ENCODE measurements at regions not wholly inside any gene's neighbourhood (a gene's known extent, or its start where the extent isn't known, plus 50 kb on each side); places are given as distances from the start of the nearest gene placed in this dataset.
"Not testable (repeated sequence)": the region's sequence is repeated elsewhere in the genome, so short reads cannot be mapped to it uniquely, and the experiment has no call there.

DNA sequence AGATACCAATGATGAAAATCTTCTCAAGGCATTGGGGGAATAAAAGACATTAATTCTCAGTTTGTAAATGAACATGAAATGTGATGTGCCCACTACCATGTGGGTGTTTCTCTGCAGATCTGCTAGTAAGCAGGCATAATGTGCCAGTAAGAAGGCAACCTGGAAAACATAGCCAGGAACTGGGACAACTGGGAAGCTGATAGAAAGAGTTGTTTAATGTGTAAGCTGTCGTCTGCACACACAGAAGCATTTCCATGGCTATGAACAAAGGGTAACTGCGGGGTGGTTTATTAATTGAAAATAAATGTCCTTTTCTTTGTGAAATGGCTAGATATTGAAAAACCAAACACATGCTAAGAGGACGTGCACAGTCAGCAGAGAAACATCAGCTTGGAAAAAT is 52.0 kb downstream of the ZC3H11B start:
- Histone ChIP-seq H3K4me3 (ENCODE audit: low read length) (no peak overlapping the region), H3K4me1 (ENCODE audit: control insufficient read depth, insufficient read depth, low read length) (peaks cover 4% of the 10 kb centered on the region)

DNA sequence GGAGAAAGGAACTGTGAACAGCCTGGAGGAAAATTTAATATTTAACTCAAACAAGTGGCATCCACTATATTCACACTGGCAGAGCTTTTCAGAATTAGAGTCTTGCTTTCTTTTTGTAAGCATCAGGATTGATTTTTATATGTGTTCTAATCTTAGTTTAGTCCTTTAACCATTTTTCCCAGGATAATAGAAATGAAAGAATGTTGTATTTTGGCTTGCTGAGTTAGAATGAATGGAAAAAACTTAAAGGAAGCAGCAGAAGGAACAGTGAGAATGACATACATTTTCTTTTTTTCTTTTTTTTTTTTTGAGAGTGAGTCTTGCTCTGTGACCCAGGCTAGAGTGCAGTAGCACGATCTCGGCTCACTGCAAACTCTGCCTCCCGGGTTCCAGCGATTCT is 53.0 kb downstream of the ZC3H11B start:
- Histone ChIP-seq H3K4me3 (ENCODE audit: low read length) (no peak overlapping the region), H3K27ac (ENCODE audit: low read depth, low read length) (no peak overlapping the region), H3K36me3 (ENCODE audit: control insufficient read depth, insufficient read depth, low read length) (no peaks in the 10 kb centered on the region), H3K4me1 (ENCODE audit: control insufficient read depth, insufficient read depth, low read length) (peaks cover 4% of the 10 kb centered on the region), H3K9ac (ENCODE audit: low read length) (no peak overlapping the region), H3K27me3 (ENCODE audit: control insufficient read depth, insufficient read depth, low read length) (no peaks in the 10 kb centered on the region)

More for the DNA sequence above, 52.0 kb downstream of the ZC3H11B start:
- H3K36me3 ChIP-seq (ENCODE audit: control insufficient read depth, insufficient read depth, low read length): no peaks in the 10 kb centered on the region
- no peaks in the 10 kb centered on the region for H3K27me3 ChIP-seq (ENCODE audit: control insufficient read depth, insufficient read depth, low read length)
- no peak overlapping the region for H3K27ac ChIP-seq (ENCODE audit: low read depth, low read length)
- no peak overlapping the region for H3K9ac ChIP-seq (ENCODE audit: low read length)

DNA sequence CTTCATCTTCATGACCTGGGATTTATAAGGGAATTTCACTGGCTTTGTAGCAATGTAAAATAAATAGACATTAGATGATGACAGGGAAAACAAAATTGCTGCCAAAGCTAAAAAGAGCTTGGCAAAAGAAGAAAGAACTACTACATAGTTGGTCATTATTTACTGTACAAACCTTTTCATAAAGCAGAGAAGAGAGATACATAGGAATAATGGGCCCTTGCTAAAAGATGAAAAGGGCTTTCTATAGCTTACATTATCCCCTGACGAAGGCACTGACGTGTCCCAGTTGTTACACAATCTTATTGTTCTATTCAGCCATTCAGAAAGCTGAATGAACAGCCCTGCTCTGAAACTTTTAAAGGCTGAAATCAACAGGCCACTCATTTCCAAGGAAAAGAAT is 57.1 kb downstream of the ZC3H11B start:
- H3K36me3 ChIP-seq (ENCODE audit: control insufficient read depth, insufficient read depth, low read length): no peaks in the 10 kb centered on the region
- no peaks in the 10 kb centered on the region for H3K27me3 ChIP-seq (ENCODE audit: control insufficient read depth, insufficient read depth, low read length)
- peak overlapping the region; percentile 50 for H3K27ac ChIP-seq (ENCODE audit: low read depth, low read length)
- H3K4me3 ChIP-seq (ENCODE audit: low read length): no peak overlapping the region
- H3K9ac ChIP-seq (ENCODE audit: low read length): no peak overlapping the region
- peaks cover 4% of the 10 kb centered on the region for H3K4me1 ChIP-seq (ENCODE audit: control insufficient read depth, insufficient read depth, low read length)

DNA sequence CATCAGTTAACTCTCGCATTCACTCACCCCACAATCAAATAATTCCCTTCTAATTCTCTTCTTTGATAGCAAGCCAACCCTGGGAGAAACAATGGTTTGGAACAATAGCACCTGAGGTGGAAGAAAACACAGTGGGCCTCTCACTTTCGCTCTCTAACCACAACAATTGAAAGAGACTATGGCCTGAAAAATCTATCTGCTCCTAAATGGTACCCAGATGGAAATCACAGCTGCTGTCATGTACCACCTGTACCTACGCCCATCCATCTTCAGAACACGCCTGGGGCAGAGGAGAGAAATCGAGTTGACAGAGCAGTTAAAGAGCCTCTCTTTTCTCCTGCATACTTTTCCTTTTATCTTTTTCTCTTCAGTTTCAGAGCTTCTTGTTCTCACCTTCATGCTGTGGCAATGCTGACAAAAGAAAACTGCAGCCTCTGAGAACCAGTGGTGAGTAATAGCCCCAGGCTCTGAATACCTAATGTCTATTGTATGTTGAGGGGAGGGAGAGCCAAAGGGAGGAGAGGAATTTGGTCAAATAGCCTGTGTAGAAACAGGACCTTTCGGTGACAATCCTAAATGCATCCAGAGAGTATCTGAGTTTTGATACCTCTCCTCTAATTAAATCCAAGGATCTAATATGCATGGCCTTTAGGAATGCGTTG is 57.7 kb downstream of the ZC3H11B start:
- Histone ChIP-seq H3K27ac (ENCODE audit: low read depth, low read length) (peak overlapping the region; percentile 50), H3K9ac (ENCODE audit: low read length) (no peak overlapping the region), H3K36me3 (ENCODE audit: control insufficient read depth, insufficient read depth, low read length) (no peaks in the 10 kb centered on the region), H3K4me3 (ENCODE audit: low read length) (no peak overlapping the region), H3K4me1 (ENCODE audit: control insufficient read depth, insufficient read depth, low read length) (peaks cover 4% of the 10 kb centered on the region), H3K27me3 (ENCODE audit: control insufficient read depth, insufficient read depth, low read length) (no peaks in the 10 kb centered on the region)

DNA sequence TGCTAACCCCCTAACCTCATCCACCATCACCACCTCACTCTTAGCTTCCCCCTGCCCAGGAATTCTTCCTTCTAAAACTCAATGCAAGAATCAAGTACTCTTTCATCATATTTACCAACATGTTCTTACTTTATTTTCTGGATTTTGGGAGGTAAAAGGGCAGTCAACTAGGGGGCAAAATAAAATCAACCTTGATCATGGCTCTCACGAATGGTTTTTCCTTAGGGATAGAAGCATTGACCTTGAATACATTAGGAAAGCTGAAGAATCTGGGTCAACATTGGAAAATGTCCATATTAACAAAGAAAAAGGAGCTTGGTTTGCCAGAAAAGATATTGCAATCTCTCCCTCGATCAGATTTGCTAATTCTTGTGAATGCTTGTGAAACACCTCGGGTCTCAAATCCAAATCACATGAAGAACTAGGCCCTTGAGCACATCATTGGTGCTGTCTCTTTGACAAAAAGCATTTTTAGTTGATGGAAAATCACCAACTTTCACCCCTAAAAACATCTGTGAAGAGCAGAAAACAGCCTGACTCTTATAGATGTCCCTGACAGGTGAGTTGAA is 58.9 kb downstream of the ZC3H11B start:
- Histone ChIP-seq H3K4me1 (ENCODE audit: control insufficient read depth, insufficient read depth, low read length) (peaks cover 4% of the 10 kb centered on the region), H3K27ac (ENCODE audit: low read depth, low read length) (no peak overlapping the region), H3K36me3 (ENCODE audit: control insufficient read depth, insufficient read depth, low read length) (no peaks in the 10 kb centered on the region), H3K4me3 (ENCODE audit: low read length) (no peak overlapping the region), H3K9ac (ENCODE audit: low read length) (no peak overlapping the region), H3K27me3 (ENCODE audit: control insufficient read depth, insufficient read depth, low read length) (no peaks in the 10 kb centered on the region)

DNA sequence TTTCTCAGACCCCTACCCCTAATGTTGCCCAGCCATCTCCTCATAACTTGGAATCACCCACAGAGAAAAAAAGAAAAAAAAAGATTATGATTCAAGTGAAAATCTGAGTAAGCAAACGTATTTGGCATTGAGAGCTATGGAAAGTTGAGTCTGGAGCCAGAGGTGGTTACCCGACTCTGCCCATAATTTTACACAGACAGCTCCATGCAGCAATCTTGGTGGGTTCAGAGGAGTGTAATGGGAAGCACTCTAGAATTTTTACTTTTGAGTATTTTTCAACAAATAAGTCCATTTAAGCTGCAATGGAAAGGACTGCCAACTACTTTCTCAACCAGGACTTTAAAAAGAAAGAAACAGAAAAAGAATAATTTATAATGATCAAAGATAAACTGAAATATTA is 62.7 kb downstream of the ZC3H11B start:
- H3K4me3 ChIP-seq (ENCODE audit: low read length): no peak overlapping the region
- H3K9ac ChIP-seq (ENCODE audit: low read length): no peak overlapping the region
- H3K27me3 ChIP-seq (ENCODE audit: control insufficient read depth, insufficient read depth, low read length): no peaks in the 10 kb centered on the region
- no peaks in the 10 kb centered on the region for H3K36me3 ChIP-seq (ENCODE audit: control insufficient read depth, insufficient read depth, low read length)
- H3K27ac ChIP-seq (ENCODE audit: low read depth, low read length): no peak overlapping the region
- H3K4me1 ChIP-seq (ENCODE audit: control insufficient read depth, insufficient read depth, low read length): no peaks in the 10 kb centered on the region

DNA sequence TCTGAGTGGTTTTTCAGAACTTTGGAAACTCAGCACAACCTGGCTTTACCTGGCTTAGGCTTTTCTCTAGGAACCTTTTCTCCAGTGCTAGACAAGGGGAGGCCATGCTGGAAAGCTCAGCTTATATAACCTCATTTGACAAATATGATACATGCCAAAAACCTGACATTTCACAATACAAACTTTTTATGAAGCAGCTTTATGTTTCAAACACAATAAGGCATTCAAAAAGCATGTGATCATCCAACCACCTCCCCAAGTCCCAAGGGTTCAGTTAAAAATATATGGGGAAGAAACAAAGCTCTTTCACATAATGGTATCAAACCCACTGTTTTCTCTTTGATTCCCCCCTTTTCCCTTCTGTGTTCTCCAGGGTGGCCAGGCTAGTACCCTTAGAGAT is 63.7 kb downstream of the ZC3H11B start:
- H3K36me3 ChIP-seq (ENCODE audit: control insufficient read depth, insufficient read depth, low read length): no peaks in the 10 kb centered on the region
- H3K4me1 ChIP-seq (ENCODE audit: control insufficient read depth, insufficient read depth, low read length): no peaks in the 10 kb centered on the region
- no peaks in the 10 kb centered on the region for H3K27me3 ChIP-seq (ENCODE audit: control insufficient read depth, insufficient read depth, low read length)
- no peak overlapping the region for H3K9ac ChIP-seq (ENCODE audit: low read length)
- no peak overlapping the region for H3K4me3 ChIP-seq (ENCODE audit: low read length)
- no peak overlapping the region for H3K27ac ChIP-seq (ENCODE audit: low read depth, low read length)

DNA sequence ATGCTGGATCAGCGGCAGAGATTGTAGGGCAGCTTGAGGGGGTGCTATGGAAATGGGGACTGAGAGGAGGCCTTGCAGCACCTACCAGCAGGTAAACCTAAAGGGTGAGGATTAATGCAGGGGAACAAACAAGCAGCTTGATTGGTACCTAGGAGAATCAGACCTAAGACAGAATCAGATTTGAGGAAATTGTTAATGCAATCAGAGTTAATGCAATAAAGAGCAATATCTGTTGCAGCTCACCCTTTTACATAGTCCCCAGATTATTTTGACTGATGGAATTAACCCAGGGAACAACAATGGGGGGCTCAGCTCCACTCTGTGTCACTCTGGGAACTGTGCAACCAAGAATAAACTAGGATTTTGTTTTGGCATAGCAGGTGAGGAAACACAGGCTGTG is 64.5 kb downstream of the ZC3H11B start:
- H3K36me3 ChIP-seq (ENCODE audit: control insufficient read depth, insufficient read depth, low read length): no peaks in the 10 kb centered on the region
- H3K9ac ChIP-seq (ENCODE audit: low read length): no peak overlapping the region
- H3K27ac ChIP-seq (ENCODE audit: low read depth, low read length): no peak overlapping the region
- H3K27me3 ChIP-seq (ENCODE audit: control insufficient read depth, insufficient read depth, low read length): no peaks in the 10 kb centered on the region
- H3K4me3 ChIP-seq (ENCODE audit: low read length): no peak overlapping the region
- no peaks in the 10 kb centered on the region for H3K4me1 ChIP-seq (ENCODE audit: control insufficient read depth, insufficient read depth, low read length)

DNA sequence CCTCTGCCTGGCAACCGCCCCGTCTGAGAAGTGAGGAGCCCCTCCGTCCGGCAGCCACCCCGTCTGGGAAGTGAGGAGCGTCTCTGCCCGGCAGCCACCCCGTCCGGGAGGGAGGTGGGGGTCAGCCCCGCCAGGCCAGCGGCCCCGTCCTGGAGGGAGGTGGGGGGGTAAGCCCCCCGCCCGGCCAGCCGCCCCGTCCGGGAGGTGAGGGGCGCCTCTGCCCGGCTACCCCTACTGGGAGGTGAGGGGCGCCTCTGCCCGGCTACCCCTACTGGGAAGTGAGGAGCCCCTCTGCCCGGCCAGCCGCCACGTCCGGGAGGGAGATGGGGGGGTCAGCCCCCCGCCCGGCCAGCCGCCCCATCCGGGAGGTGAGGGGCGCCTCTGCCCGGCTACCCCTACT is 67.1 kb downstream of the ZC3H11B start:
- not testable (repeated sequence) for H3K4me1 ChIP-seq (ENCODE audit: control insufficient read depth, insufficient read depth, low read length); H3K36me3 ChIP-seq (ENCODE audit: control insufficient read depth, insufficient read depth, low read length); H3K27ac ChIP-seq (ENCODE audit: low read depth, low read length); H3K27me3 ChIP-seq (ENCODE audit: control insufficient read depth, insufficient read depth, low read length); H3K9ac ChIP-seq (ENCODE audit: low read length); H3K4me3 ChIP-seq (ENCODE audit: low read length)

DNA sequence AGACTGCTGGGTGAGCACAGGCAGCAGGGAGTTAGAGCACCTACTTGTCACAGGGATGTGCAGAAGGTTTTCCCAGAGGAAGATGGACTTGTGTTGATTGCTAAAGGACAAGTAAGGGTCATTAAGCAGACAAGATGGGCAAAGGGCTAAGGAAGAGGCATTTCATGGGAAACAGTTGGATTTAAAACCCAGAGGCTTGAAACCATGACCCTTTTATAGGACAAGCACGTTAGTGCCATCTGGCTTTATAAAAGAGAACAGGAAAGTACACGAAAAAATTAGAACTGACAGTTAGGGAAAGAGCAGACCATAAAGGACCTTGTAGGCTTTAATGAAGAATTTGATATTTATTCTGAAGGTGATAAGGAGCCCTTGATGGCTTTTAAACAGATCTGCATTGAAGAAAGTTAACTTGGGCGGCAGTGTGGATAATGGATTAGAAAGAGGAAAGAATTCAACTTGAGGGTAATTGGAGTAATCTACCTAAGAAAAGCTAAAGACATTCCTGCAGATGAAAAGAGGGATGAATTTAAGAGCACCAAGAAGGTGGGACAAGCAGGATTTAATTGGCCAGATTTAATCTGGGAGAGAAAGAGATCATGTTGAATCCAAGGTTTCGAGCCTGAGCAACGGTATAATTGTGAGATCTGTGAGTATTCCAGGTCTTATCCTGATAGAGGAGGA is 68.6 kb downstream of the ZC3H11B start:
- no peaks in the 10 kb centered on the region for H3K4me1 ChIP-seq (ENCODE audit: control insufficient read depth, insufficient read depth, low read length)
- no peaks in the 10 kb centered on the region for H3K36me3 ChIP-seq (ENCODE audit: control insufficient read depth, insufficient read depth, low read length)
- no peak overlapping the region for H3K27ac ChIP-seq (ENCODE audit: low read depth, low read length)
- H3K4me3 ChIP-seq (ENCODE audit: low read length): no peak overlapping the region
- no peaks in the 10 kb centered on the region for H3K27me3 ChIP-seq (ENCODE audit: control insufficient read depth, insufficient read depth, low read length)
- H3K9ac ChIP-seq (ENCODE audit: low read length): no peak overlapping the region

DNA sequence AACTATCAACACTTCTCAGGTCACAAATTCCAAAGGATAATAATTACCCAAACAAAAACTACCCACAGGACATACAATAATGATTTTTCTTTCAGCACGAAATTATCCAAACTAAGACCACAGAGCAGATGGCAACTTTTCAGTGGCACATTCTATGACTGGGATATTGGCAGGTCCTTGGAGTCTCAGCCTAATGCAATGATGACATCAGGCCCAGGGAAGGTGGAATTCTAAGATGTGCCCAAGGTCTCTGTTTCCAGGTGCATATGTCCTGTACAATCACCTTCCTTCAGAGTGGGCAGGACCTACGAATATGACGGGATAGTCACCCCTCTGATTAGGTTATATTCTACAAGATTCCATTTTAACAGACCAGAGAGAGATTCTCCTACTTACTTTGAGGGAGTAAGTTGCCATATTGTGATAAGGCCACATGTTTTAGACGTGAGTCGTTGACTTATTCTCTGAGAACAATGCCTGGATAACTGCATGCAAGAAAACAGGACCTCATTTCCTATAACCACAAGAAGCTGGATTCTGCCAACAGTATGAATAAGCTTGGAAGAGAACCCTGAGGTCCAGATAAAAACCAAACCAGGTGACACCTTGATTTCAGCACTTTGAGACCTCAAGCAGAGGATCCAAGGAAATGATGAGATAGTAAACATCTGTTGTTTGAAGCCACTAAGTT is 69.9 kb downstream of the ZC3H11B start:
- Histone ChIP-seq H3K27me3 (ENCODE audit: control insufficient read depth, insufficient read depth, low read length) (no peaks in the 10 kb centered on the region), H3K4me3 (ENCODE audit: low read length) (no peak overlapping the region), H3K36me3 (ENCODE audit: control insufficient read depth, insufficient read depth, low read length) (no peaks in the 10 kb centered on the region), H3K9ac (ENCODE audit: low read length) (no peak overlapping the region), H3K27ac (ENCODE audit: low read depth, low read length) (no peak overlapping the region), H3K4me1 (ENCODE audit: control insufficient read depth, insufficient read depth, low read length) (no peaks in the 10 kb centered on the region)

DNA sequence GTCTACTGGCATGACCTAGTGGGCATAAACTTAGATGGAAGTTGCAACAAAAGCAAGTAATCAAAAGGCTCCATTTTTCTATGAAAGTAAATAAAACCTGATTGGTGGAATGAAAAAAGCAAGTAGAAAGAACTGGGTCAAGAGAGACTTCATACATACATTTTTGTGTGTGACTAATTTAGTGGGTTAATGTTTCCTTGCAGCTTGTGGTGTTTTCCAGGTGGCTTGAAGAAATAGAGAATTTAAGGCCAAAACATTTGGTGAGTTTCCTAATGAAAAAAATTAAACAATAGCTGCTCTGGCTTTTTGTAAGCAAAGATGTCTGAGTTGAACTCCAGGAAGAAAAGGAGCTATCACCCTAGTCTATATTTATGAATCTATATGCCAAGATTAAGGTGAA is 71.0 kb downstream of the ZC3H11B start:
- Histone ChIP-seq H3K27ac (ENCODE audit: low read depth, low read length) (no peak overlapping the region), H3K4me1 (ENCODE audit: control insufficient read depth, insufficient read depth, low read length) (no peaks in the 10 kb centered on the region), H3K4me3 (ENCODE audit: low read length) (no peak overlapping the region), H3K9ac (ENCODE audit: low read length) (no peak overlapping the region), H3K36me3 (ENCODE audit: control insufficient read depth, insufficient read depth, low read length) (no peaks in the 10 kb centered on the region), H3K27me3 (ENCODE audit: control insufficient read depth, insufficient read depth, low read length) (no peaks in the 10 kb centered on the region)

Data from rectal smooth muscle tissue (tissue), 1 donor.